HL-60/S4 treated with retinoic acid at 250 ng/mL for 4 days and 3 days (cell line): ENCODE measurements at regions not wholly inside any gene's neighbourhood (a gene's known extent, or its start where the extent isn't known, plus 50 kb on each side); places are given as distances from the start of the nearest gene placed in this dataset.

ENCODE experiments used
- in situ Hi-C: fragments of 300-500 bp; cut with MboI; formaldehyde crosslinking; loops from 2 replicates; pipeline ENCODE4 v1.7.0; 2022; ENCODE audit warnings: low sequenced_read_pairs

DNA sequence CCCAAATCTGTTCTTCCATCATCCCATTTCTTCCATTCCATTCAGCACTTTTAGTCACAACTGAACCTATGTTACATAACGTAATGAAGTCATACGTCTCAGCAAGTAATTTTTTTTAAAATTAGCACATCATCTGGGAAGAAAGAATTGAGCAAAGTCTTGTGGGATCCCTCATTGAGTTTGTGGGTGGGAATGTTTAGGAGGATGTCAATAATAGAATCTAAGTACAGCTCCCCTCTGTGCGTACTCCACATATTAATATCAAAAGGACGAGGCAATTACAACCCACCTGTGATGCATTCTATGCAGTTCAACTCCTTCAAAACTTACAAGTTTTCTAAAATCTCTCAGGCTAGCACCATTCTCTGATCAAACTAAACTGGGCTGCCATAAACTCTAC, 526.3 kb downstream of the AGTPBP1 start:
- in situ Hi-C loops = no loop called here

DNA sequence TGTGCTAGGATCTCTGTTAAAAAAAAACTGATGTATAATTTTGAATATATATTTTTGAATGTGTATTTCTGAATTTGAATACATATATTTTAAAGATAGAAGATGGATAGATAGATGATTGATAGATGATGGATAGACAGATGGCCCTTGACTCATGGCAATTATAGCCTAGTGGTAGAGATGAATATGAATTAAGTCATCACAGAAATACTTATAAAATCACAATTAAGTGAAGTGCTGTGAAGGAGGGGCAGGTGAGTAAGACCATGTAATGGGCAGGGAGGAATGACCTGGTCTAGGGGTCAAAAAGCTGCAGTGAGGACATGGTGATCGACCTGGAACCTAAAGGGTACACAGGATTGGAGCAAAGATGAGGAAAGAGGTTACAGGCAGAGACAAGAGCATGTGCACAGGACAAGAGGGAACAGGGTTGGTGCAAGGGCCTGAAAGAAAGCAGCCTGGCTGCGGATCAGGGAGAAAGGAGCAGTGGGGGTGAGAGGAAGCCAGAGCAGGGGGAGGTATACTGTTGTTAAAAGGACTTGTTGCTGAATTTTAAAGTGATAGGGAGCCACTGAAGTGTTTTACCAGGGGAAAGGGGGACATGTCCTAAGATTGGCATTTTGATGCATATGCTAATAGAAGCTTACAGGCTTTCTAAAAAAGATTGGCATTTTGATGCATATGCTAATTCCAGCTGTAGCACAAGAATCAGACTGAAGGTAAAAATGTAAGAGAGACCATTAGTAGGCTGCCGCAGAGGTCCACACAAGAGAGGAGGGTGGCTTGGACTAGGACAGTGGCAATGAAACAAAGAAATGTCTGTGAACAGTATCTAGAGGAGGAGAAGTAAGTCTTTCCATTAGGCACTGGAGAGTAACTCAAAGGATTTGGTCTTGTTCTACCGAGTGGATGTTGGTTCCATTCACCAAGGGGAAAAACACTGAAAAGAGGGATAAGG, 527.8 kb downstream of the AGTPBP1 start:
- in situ Hi-C loops = no loop called here

GRCh38 chr9:85212887-85213286, 528.9 kb downstream of the AGTPBP1 start:
- in situ Hi-C loops = no loop called here

- in situ Hi-C loops = no loop called here
These were observed 529.5 kb downstream of the AGTPBP1 start for GRCh38 chr9:85212209-85212608.

GRCh38 chr9:85208666-85209065, 533.1 kb downstream of the AGTPBP1 start:
- in situ Hi-C loops = no loop called here

DNA sequence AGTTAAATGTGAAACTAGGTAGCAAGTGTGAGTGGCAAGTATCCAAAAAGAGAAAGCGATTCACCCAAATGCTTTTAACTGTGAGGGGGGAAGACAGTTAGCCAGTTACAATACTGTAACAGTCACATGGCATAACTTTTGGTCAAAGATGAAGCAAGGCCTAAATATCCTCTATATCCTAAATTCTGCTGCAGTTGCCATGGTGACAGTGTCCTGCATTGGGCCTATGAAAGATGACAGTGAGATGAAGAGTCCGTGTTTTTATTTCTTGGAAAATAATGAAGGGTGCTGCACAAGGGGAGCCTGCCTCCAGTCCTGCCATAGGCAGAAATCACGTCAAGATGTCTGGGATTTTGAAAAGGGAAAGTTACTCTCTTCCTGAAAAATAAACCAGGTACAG, 534.6 kb downstream of the NTRK2 start:
- in situ Hi-C loops = no loop called here

DNA sequence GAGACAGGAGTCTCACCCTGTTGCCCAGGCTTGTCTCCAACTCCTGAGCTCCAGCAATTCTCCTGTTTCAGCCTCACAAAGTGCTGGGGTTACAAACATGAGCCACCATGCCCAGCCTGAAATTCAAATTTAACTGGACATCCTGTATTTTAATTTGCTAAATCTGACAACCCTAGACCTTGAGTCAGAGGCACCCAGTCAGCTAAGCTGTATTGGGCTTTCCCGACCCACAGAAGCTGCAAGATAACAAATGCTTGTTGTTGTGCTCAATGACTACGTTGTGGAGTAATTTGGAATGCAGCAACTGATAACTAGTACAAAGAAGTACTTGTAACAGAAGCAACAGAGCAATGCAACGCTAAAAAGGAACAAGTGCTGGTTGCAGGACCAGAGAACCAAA, 533.1 kb downstream of the NTRK2 start:
- in situ Hi-C loops = no loop called here

GRCh38 chr9:85200726-85201404, 531.3 kb downstream of the NTRK2 start:
- in situ Hi-C loops = no loop called here

- in situ Hi-C loops = no loop called here
These were observed 530.5 kb downstream of the NTRK2 start for GRCh38 chr9:85199866-85200495.

GRCh38 chr9:85192750-85193149, 523.2 kb downstream of the NTRK2 start:
- in situ Hi-C loops = no loop called here

- in situ Hi-C loops = no loop called here
These were observed 516.7 kb downstream of the NTRK2 start for GRCh38 chr9:85186218-85186585.

GRCh38 chr9:85185486-85186217, 516.1 kb downstream of the NTRK2 start:
- in situ Hi-C loops = no loop called here

DNA sequence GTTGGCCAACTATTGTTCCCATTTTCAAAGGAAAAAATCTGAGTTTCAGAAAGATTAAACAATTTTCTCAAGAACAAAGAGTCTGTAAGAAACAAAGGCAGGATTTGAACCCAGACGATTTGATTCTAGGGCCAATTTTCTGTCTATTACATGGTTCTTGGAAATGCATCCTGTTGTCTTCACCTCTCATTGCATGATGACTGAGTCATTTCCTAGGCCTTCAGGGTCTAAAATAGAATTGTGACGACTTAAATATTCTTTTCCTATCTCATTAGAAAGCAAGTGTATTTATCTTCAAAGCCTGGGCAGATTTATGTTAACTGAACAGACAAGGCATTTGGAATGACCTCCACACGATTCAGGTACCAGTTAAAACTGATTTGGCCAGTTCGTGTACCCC, 512.9 kb downstream of the NTRK2 start:
- in situ Hi-C loops = no loop called here

DNA sequence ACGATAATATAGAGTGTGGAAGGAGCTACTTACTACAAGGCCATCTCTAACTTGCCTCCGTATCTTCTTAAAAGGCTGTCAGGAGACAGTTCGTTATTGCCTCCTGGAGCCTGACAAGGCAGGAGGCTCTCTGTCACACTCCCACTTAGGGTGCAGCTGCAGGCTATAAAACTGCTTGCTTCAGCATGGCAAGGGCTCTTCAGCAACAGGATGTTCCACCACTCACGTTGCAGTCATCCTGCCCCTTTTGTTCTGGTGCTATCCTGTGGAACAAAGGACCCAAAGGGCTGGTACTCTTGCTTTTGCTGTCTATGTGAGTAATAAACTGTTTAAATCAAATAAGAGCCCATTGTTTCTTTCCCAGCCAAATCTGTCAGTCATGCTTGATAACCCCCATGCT, 508.9 kb downstream of the NTRK2 start:
- in situ Hi-C loops = no loop called here

- in situ Hi-C loops = no loop called here
These were observed 504.4 kb downstream of the NTRK2 start for GRCh38 chr9:85173967-85174366.

DNA sequence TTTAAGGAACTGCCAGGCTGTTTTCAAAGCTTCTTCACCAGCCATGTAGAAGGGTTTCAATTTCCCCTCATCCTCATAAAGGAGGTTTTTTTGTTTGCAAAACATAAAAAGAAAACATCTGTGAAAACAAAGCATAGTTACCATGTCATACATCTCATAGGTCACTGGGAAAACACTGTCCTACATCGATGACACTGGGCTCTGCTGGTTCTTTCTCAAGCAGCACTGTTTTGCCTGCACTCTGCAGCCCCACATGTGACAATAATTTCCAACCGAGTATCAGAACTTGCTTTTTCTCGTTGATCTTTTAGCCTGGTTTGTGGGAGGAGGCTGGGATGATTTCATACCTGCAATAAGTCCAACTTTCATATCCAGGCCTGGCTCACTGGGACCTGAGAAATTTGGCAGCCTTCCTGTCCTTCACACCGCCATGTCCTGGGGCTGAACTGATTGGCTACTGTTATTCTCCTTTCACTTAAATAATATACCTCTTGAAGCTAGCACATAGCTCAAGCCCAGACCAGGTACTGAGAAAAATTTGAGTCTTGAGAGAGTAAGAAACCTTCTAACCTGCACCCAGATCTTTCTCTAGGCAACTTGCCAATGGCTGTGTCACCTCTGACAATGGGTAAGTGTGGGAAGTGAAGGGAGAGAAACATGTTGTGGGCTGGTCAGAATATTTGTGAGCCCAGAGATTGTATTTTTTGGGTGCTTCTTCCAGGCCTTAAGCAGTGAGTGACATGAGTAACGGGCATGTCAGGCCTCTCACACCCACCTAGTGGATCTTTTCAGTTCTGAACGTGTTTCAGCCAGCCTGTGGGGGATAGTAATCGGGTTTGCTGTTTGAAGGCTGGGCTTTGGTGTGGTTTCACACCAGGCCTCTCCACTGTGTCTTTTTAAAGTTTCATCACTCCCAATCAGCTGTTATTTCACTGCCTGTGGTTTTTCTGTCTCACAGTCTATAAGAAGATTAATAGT, 502.8 kb downstream of the NTRK2 start:
- in situ Hi-C loops = no loop called here

GRCh38 chr9:85171163-85171562, 501.6 kb downstream of the NTRK2 start:
- in situ Hi-C loops = no loop called here

- in situ Hi-C loops = no loop called here
These were observed 498.9 kb downstream of the NTRK2 start for GRCh38 chr9:85168412-85168811.

GRCh38 chr9:85167146-85167545, 497.6 kb downstream of the NTRK2 start:
- in situ Hi-C loops = no loop called here

- in situ Hi-C loops = no loop called here
These were observed 494.3 kb downstream of the NTRK2 start for GRCh38 chr9:85163825-85164224.
